MM.1S (cell line): ENCODE measurements at regions not wholly inside any gene's neighbourhood (a gene's known extent, or its start where the extent isn't known, plus 50 kb on each side); places are given as distances from the start of the nearest gene placed in this dataset.

Source experiments
- CTCF ChIP-seq: fragments of 300-600 bp; sonication (generic); IDR thresholded peaks from 2 replicates; pipeline ENCODE4 v1.5.1; 2016; ENCODE audit warnings: antibody characterized with exemption, low read length, mixed read lengths
- EZH2phosphoT487 ChIP-seq: fragments of 300-600 bp; sonication (generic); IDR thresholded peaks from 2 replicates; pipeline ENCODE4 v1.6.1; 2018; ENCODE audit warnings: antibody characterized with exemption, low read length

GRCh38 chr5:112581811-112582320 lies 155.8 kb upstream of the APC start:
- no peak for TF ChIP-seq EZH2phosphoT487
- no peak for TF ChIP-seq CTCF
